BJ (cell line): ENCODE measurements at regions not wholly inside any gene's neighbourhood (a gene's known extent, or its start where the extent isn't known, plus 50 kb on each side); places are given as distances from the start of the nearest gene placed in this dataset.

Source experiments
- CTCF ChIA-PET: fragments of 350-600 bp; formaldehyde crosslinking; extraction: SDS; loops from one replicate; lab custom pipeline; 2021; ENCODE audit warnings: antibody characterized with exemption, inconsistent platforms; lab: Yijun Ruan, JAX
- POLR2A ChIA-PET: fragments of 300-600 bp; sonication (Branson Sonifier 250); formaldehyde crosslinking; extraction: SDS; loops from one replicate; lab custom pipeline; 2021; ENCODE audit warnings: antibody characterized with exemption; lab: Charles Lee
- DNase-seq: peaks from one replicate; pipeline ENCODE4 v3.0.0-alpha.2; 2011; ENCODE audit warnings: low read depth
- H3K27me3 ChIP-seq: 2 replicates; pipeline ENCODE4 v1.6.0; 2011; ENCODE audit warnings: low read length; ENCODE audit not compliant: control insufficient read depth, insufficient read depth
- H3K36me3 ChIP-seq: 2 replicates; pipeline ENCODE4 v1.5.1; 2011; ENCODE audit warnings: low read length; ENCODE audit not compliant: control insufficient read depth, insufficient read depth
- H3K4me3 ChIP-seq: 2 replicates; pipeline ENCODE4 v1.5.1; 2011; ENCODE audit warnings: low read depth, mild to moderate bottlenecking, control low read depth, low read length
- TF ChIP-seq, protein P1 (sequence below): IDR thresholded peaks from 2 replicates; pipeline ENCODE4 v1.5.1; 2011; ENCODE audit warnings: low read depth, mild to moderate bottlenecking, control low read depth, inconsistent platforms, low read length, moderate library complexity; ENCODE audit not compliant: insufficient read depth

DNA sequence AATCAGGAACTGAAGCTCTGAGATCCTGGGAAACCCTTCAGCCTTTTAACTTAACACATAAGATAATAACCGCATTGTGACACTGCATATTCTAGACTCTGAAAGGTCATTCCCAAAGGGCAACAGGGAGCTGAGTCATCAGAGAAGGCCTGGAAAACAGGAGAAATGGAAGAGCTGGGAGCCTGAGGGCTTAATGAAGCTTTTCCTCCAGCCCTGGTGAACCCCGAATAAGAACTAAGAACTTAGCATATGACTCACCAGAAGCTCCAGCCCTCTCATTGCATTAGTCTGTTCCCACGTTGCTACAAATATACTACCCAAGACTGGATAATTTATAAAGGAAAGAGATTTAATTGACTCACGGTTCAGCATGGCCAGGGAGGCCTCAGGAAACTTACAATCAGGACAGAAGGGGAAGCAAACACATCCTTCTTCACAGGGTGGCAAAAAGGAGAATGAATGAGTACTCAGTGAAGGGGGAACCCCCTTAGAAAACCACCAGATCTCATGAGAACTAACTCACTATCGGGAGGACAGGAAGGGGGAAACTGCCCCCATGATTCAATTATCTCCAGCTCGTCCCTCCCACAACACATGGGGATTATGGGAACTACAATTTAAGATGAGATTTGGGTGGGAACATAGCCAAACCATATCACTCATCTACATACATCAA, 648.5 kb downstream of the TFAP2A start:
- TF ChIP-seq, protein P1, sequence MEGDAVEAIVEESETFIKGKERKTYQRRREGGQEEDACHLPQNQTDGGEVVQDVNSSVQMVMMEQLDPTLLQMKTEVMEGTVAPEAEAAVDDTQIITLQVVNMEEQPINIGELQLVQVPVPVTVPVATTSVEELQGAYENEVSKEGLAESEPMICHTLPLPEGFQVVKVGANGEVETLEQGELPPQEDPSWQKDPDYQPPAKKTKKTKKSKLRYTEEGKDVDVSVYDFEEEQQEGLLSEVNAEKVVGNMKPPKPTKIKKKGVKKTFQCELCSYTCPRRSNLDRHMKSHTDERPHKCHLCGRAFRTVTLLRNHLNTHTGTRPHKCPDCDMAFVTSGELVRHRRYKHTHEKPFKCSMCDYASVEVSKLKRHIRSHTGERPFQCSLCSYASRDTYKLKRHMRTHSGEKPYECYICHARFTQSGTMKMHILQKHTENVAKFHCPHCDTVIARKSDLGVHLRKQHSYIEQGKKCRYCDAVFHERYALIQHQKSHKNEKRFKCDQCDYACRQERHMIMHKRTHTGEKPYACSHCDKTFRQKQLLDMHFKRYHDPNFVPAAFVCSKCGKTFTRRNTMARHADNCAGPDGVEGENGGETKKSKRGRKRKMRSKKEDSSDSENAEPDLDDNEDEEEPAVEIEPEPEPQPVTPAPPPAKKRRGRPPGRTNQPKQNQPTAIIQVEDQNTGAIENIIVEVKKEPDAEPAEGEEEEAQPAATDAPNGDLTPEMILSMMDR = no peak
- Histone ChIP-seq H3K27me3 (no peaks in the 10 kb centered on the region), H3K36me3 (no peaks in the 10 kb centered on the region), H3K4me3 (no peak overlapping the region)
- CTCF ChIA-PET = no interaction called here
- POLR2A ChIA-PET = no interaction called here
- DNase-seq = peak; percentile 81

DNA sequence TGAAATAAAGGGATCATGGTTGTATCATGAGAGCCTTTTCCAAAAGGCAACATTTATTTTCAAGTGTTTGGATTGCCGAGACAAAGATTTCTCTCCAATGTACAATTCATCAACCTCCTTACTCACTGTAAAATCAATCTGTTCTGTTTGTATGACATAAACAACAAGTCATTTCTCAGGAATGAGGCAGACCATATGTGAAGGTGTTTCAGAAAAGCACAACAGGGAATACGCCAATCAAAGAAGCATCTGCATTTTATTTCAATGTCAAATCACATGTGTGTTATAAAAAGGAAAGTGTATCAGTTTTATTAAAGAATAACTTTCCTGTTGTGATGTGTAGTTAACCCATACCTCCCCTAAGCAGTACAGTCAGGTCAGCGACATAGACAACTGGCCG, 653.7 kb downstream of the TFAP2A start:
- Histone ChIP-seq H3K36me3 (no peaks in the 10 kb centered on the region), H3K4me3 (no peak overlapping the region), H3K27me3 (no peaks in the 10 kb centered on the region)
- no peak for DNase-seq
- ChIA-PET POLR2A (no interaction called here), CTCF (no interaction called here)
- TF ChIP-seq, protein P1 = no peak

DNA sequence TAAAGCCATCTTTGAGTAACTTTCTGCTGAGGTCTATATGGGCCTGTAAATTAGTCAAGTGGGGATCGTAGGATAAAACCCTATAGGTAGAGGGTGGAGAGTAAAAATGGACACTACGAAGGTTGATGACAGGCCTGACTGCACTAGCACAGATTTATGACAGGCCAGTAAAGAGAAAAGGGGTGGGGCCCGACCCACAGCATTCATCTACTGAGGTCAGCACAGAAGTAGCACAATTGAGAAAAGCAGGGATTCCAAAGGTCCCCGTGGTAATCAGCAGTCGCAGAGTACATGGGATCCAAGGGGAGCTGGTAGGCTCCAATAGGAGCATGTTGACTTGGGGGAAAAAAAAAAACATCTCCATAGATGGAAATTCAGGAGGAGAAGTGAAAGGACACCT, 660.4 kb downstream of the TFAP2A start:
- ChIA-PET CTCF (no interaction called here), POLR2A (no interaction called here)
- TF ChIP-seq, protein P1 = no peak
- H3K36me3 ChIP-seq = no peaks in the 10 kb centered on the region
- no peaks in the 10 kb centered on the region for H3K27me3 ChIP-seq
- H3K4me3 ChIP-seq = no peak overlapping the region
- no peak for DNase-seq

DNA sequence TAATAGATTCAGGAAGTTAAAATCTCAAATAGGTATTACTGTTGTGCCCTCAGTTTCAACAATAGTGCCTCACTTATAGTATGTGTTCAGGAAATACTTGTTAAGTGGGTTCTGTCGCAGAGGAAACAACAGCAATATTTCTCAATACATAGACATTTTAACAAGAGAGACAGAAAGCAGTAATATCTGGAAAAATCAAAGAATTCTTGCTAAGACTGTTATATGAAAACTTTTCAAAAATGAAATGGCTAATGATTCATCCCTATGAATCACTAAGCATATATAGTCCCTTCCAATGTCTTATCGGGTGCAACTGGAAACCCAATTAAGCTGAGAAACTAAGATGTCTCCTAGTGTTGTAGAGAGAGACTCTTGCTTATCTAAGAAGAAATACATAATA, 668.9 kb downstream of the TFAP2A start:
- Histone ChIP-seq H3K4me3 (no peak overlapping the region), H3K36me3 (no peaks in the 10 kb centered on the region), H3K27me3 (no peaks in the 10 kb centered on the region)
- TF ChIP-seq, protein P1 = no peak
- ChIA-PET POLR2A (no interaction called here), CTCF (no interaction called here)
- no peak for DNase-seq

DNA sequence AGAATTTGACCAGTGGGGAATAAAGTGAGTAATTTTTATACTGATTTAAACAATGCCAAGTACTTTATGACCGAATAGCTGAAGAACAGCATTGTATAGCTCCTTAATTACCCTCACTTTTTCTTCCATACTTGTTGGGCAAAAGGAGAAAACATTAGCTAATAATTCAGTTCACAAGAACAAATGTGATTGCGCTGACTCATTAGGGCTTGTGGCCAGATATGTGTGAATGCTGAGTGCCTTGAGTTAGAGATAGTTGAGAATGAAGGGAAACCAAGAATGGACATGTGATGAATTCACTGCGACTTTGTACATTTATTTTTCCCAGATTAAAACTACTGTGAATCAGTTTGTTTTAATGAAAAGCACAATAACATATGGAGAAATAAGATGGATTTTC, 669.4 kb downstream of the TFAP2A start:
- no peak for DNase-seq
- TF ChIP-seq, protein P1 = no peak
- POLR2A ChIA-PET = no interaction called here

More for the DNA sequence above, 669.4 kb downstream of the TFAP2A start:
- H3K27me3 ChIP-seq = no peaks in the 10 kb centered on the region
- no peak overlapping the region for H3K4me3 ChIP-seq
- CTCF ChIA-PET = no interaction called here
- no peaks in the 10 kb centered on the region for H3K36me3 ChIP-seq
